ENCODE measurements at regions not wholly inside any gene's neighbourhood (a gene's known extent, or its start where the extent isn't known, plus 50 kb on each side); places are given as distances from the start of the nearest gene placed in this dataset.
"Not testable (repeated sequence)": the region's sequence is repeated elsewhere in the genome, so short reads cannot be mapped to it uniquely, and the experiment has no call there.

GRCh38 chr5:164203581-164204225 lies 698.3 kb downstream of the MAT2B start:
- DNase-seq (no peak), ATAC-seq (no peak)
- intact Hi-C loops (cut with DNase I): no loop called here

DNA sequence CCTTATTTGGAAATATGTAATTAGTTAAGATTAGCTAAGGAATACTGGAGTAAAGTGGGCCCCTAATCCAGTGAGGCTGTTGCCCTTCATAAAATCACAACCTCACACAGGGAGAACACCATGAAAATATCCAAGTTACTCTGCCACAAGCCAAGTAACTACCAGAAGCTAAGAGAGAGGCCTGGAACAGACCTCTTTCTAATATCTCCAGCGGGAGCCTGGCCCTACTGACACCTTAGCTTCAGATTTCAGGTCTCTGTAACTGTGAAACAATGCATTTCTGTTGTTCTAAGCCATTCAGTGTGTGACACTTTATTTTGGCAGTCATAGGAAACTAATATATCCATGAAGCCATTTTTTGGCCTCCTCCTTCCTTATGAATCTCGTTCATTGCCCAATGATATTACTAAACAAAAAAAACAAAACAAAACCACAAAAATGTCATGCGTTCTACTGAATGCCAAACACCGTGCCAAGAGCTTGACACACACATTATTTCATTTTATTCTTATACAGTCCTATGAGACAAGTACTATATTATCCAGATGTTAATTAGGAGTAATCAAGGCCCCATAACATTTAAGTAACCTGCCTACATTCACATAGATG lies 699.0 kb downstream of the MAT2B start:
- ATAC-seq: no peak
- intact Hi-C loops (cut with DNase I): no loop called here
- no peak for DNase-seq

- no peak for ATAC-seq
- intact Hi-C loops (cut with DNase I): no loop called here
Observed at GRCh38 chr5:164206196-164206595, 700.8 kb downstream of the MAT2B start.

GRCh38 chr5:164207646-164208045 lies 702.2 kb downstream of the MAT2B start:
- no peak for ATAC-seq
- no peak for DNase-seq
- intact Hi-C loops (cut with DNase I): no loop called here

More at GRCh38 chr5:164206196-164206595, 700.8 kb downstream of the MAT2B start:
- DNase-seq: no peak

- ATAC-seq (no peak), DNase-seq (no peak)
- intact Hi-C loops (cut with DNase I): loop anchor here in 1 of 2 donors (10.0 kb wide), 1 partner anchor 56 kb away; no protein-coding TSS in a partner anchor
Observed at GRCh38 chr5:164210491-164210890, 705.1 kb downstream of the MAT2B start.

- ATAC-seq (no peak), DNase-seq (no peak)
- intact Hi-C loops (cut with DNase I): loop anchor here in 1 of 2 donors (10.0 kb wide), 1 partner anchor 60 kb away; no protein-coding TSS in a partner anchor
Observed at GRCh38 chr5:164214698-164215097, 709.3 kb downstream of the MAT2B start.

- intact Hi-C loops (cut with DNase I): loop anchor here in 1 of 2 donors (10.0 kb wide), 1 partner anchor 63 kb away; no protein-coding TSS in a partner anchor
Observed at GRCh38 chr5:164217464-164217863, 712.0 kb downstream of the MAT2B start.

DNA sequence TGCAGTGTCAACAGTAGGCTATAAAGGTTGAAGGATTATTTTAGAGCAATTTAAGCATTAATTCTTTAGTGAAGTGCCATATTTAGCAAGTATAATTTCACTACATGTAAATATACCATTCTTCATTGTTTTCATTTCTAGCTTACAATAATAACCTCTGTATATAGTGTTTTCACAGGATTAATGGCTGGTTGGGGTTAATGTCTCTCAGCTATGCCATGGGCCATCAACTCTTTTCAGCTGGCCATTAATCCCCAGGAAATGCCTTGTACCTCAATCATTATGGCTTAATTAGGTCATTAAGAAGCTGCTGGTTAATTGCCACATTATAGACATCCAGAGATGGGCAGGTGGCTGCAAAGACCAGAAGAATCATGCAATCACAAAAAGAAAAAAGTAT lies 715.1 kb downstream of the MAT2B start:
- DNase-seq (no peak), ATAC-seq (no peak)
- intact Hi-C loops (cut with DNase I): no loop called here

More at GRCh38 chr5:164217464-164217863, 712.0 kb downstream of the MAT2B start:
- ATAC-seq (no peak), DNase-seq (no peak)

- ATAC-seq (no peak), DNase-seq (no peak)
- intact Hi-C loops (cut with DNase I): no loop called here
Observed at GRCh38 chr5:164224236-164224635, 718.8 kb downstream of the MAT2B start.

DNA sequence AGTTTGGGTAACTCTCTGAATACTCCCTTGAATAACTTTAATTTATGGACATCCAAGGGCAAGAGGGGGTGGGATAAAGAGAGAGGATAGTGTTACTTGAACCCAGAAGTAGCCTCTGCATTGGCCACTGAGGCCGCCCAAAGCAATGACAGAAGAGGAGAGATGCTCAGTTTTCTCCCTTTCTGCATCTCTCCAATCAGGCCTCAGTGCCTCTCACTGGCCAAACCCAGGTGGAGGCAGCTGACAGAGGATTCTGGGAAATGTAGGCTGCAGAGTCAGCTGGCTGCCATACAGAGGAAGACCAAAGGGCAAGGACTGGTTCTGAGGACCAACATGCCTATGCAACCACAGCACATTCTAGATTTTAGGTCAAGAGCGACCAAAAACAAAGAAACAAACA lies 719.4 kb downstream of the MAT2B start:
- DNase-seq: no peak

GRCh38 chr5:164230341-164230740 lies 724.9 kb downstream of the MAT2B start:
- DNase-seq (no peak), ATAC-seq (no peak)
- intact Hi-C loops (cut with DNase I): no loop called here

More for the DNA sequence above, 719.4 kb downstream of the MAT2B start:
- intact Hi-C loops (cut with DNase I): no loop called here
- ATAC-seq: no peak

DNA sequence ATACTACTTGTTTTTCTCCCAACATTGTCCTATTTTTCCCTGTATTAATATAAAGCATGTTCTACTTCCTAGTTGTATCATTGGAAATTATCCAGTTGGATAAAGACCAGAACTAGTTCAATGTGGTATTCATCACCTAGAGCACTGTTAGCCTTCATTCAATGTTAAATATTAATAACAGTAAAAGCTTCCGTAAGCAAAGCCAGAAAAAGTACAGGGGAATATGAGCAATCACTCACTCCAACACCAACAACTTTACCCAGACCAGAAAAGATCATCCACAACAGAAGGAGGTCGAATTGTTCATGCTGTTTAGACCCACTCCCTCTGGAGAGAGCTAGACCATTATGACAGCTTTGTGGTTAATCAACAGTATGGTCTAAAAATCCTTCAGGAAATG lies 728.4 kb downstream of the MAT2B start:
- no peak for DNase-seq
- intact Hi-C loops (cut with DNase I): no loop called here
- no peak for ATAC-seq

GRCh38 chr5:164234321-164234720 lies 728.9 kb downstream of the MAT2B start:
- intact Hi-C loops (cut with DNase I): no loop called here
- ATAC-seq: no peak
- no peak for DNase-seq

DNA sequence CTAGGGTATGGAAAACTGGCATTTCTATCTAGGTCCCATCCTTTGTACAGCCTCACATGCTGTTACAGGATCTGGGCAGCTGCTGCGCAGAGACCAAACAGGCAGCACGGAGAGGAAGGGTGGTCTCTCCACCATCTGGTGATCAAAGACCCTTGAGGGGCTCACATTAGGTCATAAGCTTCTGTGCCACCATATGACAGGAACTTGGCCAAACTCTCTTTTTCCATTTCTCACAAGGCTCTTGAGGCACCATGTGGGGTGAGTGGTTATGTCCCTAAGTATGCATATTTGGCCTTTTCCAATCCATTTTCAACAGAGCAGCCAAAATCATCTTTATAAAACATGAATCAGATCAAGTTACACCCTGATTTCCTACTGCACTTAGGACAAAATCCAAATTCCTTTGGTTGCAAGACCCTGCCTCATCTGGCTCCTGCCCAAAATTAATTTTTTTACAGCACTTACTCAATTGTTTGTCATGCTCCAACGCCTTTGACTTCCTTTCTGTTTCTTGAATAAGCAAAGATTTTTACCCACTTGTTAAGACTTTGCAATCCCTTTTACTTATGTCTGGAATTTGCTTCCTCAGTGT lies 730.0 kb downstream of the MAT2B start:
- DNase-seq: no peak
- ATAC-seq: no peak
- intact Hi-C loops (cut with DNase I): no loop called here

- ATAC-seq (no peak), DNase-seq (no peak)
- intact Hi-C loops (cut with DNase I): no loop called here
Observed at GRCh38 chr5:164237486-164237885, 732.1 kb downstream of the MAT2B start.

DNA sequence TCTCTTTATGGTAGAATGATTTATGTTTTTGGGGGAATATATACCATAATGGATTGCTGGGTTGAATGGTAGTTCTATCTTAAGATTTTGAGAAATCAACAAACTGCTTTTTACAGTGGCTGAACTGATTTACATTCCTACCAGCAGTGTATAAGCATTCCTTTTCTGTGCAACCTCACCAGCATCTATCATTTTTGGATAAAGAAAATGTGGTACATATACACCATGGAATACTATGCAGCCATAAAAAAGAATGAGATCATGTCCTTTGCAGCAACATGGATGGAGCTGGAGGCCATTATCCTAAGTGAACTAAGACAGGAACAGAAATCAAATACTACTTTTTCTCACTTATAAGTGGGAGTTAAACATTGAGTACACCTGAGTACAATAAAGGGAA lies 746.4 kb downstream of the MAT2B start:
- intact Hi-C loops (cut with DNase I); ATAC-seq; DNase-seq: not testable (repeated sequence)

DNA sequence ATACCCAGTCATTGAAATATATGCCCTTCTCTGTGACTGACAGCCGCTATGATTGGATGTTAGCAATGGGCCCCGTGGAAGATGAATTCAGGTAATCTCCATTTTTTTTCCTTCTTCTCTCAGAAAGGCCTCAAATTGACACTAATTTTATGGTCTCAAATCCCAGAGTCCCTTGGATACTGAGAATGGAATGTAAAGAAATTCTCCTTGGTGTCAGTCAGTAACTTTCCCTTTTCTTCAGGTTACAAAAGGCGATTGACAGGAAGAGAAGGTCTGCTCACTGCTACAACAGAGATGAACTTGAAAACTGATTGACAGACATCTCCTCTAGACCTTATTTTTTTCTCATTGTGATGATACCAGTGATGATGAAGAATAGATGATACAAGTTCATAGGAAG lies 748.3 kb downstream of the MAT2B start:
- intact Hi-C loops (cut with DNase I): no loop called here
- ATAC-seq: no peak
- no peak for DNase-seq

GRCh38 chr5:164255598-164256213 lies 750.3 kb downstream of the MAT2B start:
- ATAC-seq (no peak), DNase-seq (no peak)
- intact Hi-C loops (cut with DNase I): no loop called here

DNA sequence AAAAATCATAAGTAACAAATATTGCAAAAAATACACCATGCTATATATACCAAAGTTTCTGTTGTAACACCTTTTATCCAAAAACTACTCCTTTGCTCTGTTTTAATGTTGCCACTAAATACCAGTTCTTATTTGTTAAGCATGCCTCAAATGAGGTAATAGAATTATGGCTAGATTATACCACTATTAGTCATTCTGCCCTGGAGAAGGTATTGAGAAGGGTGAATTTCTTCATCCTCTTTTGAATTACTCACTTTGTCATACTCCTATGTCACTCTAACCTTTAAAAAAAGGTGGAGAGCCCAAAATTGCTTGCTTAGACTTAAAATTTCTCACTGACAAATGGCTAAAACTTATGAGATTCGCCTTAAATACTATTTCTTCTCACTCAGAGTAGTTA lies 750.9 kb downstream of the MAT2B start:
- DNase-seq (no peak), ATAC-seq (no peak)
- intact Hi-C loops (cut with DNase I): no loop called here

DNA sequence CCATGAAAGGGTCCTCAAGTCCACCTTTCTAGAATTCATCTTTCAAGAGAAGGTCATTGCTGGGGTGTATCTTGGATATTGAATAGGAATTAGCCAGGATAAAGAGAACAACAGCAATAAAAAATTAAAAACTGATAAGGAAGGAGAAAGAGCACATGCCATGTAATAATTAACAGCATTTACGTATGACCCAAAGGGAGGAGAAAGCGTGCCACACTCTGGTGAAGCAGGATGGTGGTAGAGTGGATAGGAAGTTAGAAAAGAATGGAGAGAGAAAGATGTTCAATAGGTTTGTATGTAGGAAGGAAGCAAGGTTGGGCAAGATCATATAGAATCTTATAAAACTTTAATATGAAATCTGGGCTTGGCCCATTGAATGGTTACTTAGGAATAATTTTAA lies 751.5 kb downstream of the MAT2B start:
- ATAC-seq (no peak), DNase-seq (no peak)
- intact Hi-C loops (cut with DNase I): no loop called here

All from left cardiac atrium (tissue), 4 donors.